ENCODE measurements at regions not wholly inside any gene's neighbourhood (a gene's known extent, or its start where the extent isn't known, plus 50 kb on each side); places are given as distances from the start of the nearest gene placed in this dataset.
A peak's percentile ranks its signal among the peaks of the same experiment; 100 is the strongest.

- Mint-ChIP-seq H3K27ac (no peak overlapping the region), H3K27me3 (peaks cover 33% of the 10 kb centered on the region), H3K36me3 (ENCODE audit: low read depth) (peaks cover 2% of the 10 kb centered on the region), H3K4me3 (no peak overlapping the region), H3K4me1 (peaks cover 8% of the 10 kb centered on the region)
- no peaks in the 10 kb centered on the region for H3K9me3 ChIP-seq (ENCODE audit: control insufficient read depth, low read length, poor library complexity, severe bottlenecking)
- ATAC-seq (no peak), DNase-seq (no peak)
Observed at GRCh38 chr17:27977751-27978688, 64.5 kb upstream of the NLK start.

- Mint-ChIP-seq H3K27me3 (peaks cover 41% of the 10 kb centered on the region), H3K36me3 (ENCODE audit: low read depth) (peaks cover 2% of the 10 kb centered on the region), H3K4me3 (no peak overlapping the region), H3K27ac (no peak overlapping the region), H3K4me1 (peaks cover 8% of the 10 kb centered on the region)
- no peak for DNase-seq
- no peaks in the 10 kb centered on the region for H3K9me3 ChIP-seq (ENCODE audit: control insufficient read depth, low read length, poor library complexity, severe bottlenecking)
- no peak for ATAC-seq
Observed at GRCh38 chr17:27978689-27979175, 63.7 kb upstream of the NLK start.

- peaks cover 43% of the 10 kb centered on the region for H3K27me3 Mint-ChIP-seq
- peaks cover 8% of the 10 kb centered on the region for H3K4me1 Mint-ChIP-seq
- no peak overlapping the region for H3K4me3 Mint-ChIP-seq
- H3K9me3 ChIP-seq (ENCODE audit: control insufficient read depth, low read length, poor library complexity, severe bottlenecking): no peaks in the 10 kb centered on the region
- no peak for ATAC-seq
- DNase-seq: no peak
- peaks cover 2% of the 10 kb centered on the region for H3K36me3 Mint-ChIP-seq (ENCODE audit: low read depth)
- no peak overlapping the region for H3K27ac Mint-ChIP-seq
Observed at GRCh38 chr17:27980043-27980442, 62.4 kb upstream of the NLK start.

GRCh38 chr17:27981978-27982377 is 60.5 kb upstream of the NLK start:
- H3K9me3 ChIP-seq (ENCODE audit: control insufficient read depth, low read length, poor library complexity, severe bottlenecking): no peaks in the 10 kb centered on the region
- no peak for DNase-seq
- H3K27ac Mint-ChIP-seq: no peak overlapping the region
- H3K27me3 Mint-ChIP-seq: peaks cover 43% of the 10 kb centered on the region
- H3K4me3 Mint-ChIP-seq: no peak overlapping the region
- peaks cover 11% of the 10 kb centered on the region for H3K4me1 Mint-ChIP-seq
- peaks cover 2% of the 10 kb centered on the region for H3K36me3 Mint-ChIP-seq (ENCODE audit: low read depth)
- no peak for ATAC-seq

- Mint-ChIP-seq H3K4me3 (no peak overlapping the region), H3K36me3 (ENCODE audit: low read depth) (peaks cover 2% of the 10 kb centered on the region), H3K27ac (no peak overlapping the region), H3K4me1 (peaks cover 11% of the 10 kb centered on the region), H3K27me3 (peaks cover 43% of the 10 kb centered on the region)
- ATAC-seq (no peak), DNase-seq (no peak)
- H3K9me3 ChIP-seq (ENCODE audit: control insufficient read depth, low read length, poor library complexity, severe bottlenecking): no peaks in the 10 kb centered on the region
Observed at GRCh38 chr17:27982688-27983087, 59.8 kb upstream of the NLK start.

GRCh38 chr17:27983853-27984252 is 58.6 kb upstream of the NLK start:
- H3K36me3 Mint-ChIP-seq (ENCODE audit: low read depth): peaks cover 4% of the 10 kb centered on the region
- H3K4me3 Mint-ChIP-seq: no peak overlapping the region
- H3K9me3 ChIP-seq (ENCODE audit: control insufficient read depth, low read length, poor library complexity, severe bottlenecking): no peaks in the 10 kb centered on the region
- peaks cover 38% of the 10 kb centered on the region for H3K27me3 Mint-ChIP-seq
- DNase-seq (no peak), ATAC-seq (no peak)
- no peak overlapping the region for H3K27ac Mint-ChIP-seq
- peaks cover 11% of the 10 kb centered on the region for H3K4me1 Mint-ChIP-seq

- Mint-ChIP-seq H3K27ac (peak overlapping the region; percentile 41), H3K27me3 (peaks cover 32% of the 10 kb centered on the region), H3K36me3 (ENCODE audit: low read depth) (peaks cover 4% of the 10 kb centered on the region), H3K4me1 (peaks cover 11% of the 10 kb centered on the region), H3K4me3 (no peak overlapping the region)
- DNase-seq (no peak), ATAC-seq (no peak)
- no peaks in the 10 kb centered on the region for H3K9me3 ChIP-seq (ENCODE audit: control insufficient read depth, low read length, poor library complexity, severe bottlenecking)
Observed at GRCh38 chr17:27984404-27984803, 58.1 kb upstream of the NLK start.

- Mint-ChIP-seq H3K4me1 (peaks cover 11% of the 10 kb centered on the region), H3K27me3 (peaks cover 32% of the 10 kb centered on the region), H3K36me3 (ENCODE audit: low read depth) (peaks cover 4% of the 10 kb centered on the region), H3K27ac (peak overlapping the region; percentile 41), H3K4me3 (no peak overlapping the region)
- no peak for DNase-seq
- ATAC-seq: no peak
- H3K9me3 ChIP-seq (ENCODE audit: control insufficient read depth, low read length, poor library complexity, severe bottlenecking): no peaks in the 10 kb centered on the region
Observed at GRCh38 chr17:27984816-27985215, 57.7 kb upstream of the NLK start.

- no peaks in the 10 kb centered on the region for H3K9me3 ChIP-seq (ENCODE audit: control insufficient read depth, low read length, poor library complexity, severe bottlenecking)
- Mint-ChIP-seq H3K4me3 (no peak overlapping the region), H3K27ac (peak overlapping the region; percentile 41), H3K27me3 (peaks cover 34% of the 10 kb centered on the region), H3K4me1 (peaks cover 9% of the 10 kb centered on the region), H3K36me3 (ENCODE audit: low read depth) (peaks cover 4% of the 10 kb centered on the region)
- DNase-seq: no peak
- no peak for ATAC-seq
Observed at GRCh38 chr17:27985306-27985705, 57.2 kb upstream of the NLK start.

- Mint-ChIP-seq H3K27ac (no peak overlapping the region), H3K36me3 (ENCODE audit: low read depth) (peaks cover 4% of the 10 kb centered on the region), H3K4me3 (no peak overlapping the region), H3K4me1 (peaks cover 6% of the 10 kb centered on the region), H3K27me3 (peaks cover 36% of the 10 kb centered on the region)
- H3K9me3 ChIP-seq (ENCODE audit: control insufficient read depth, low read length, poor library complexity, severe bottlenecking): no peaks in the 10 kb centered on the region
- DNase-seq (no peak), ATAC-seq (no peak)
Observed at GRCh38 chr17:27985736-27986399, 56.6 kb upstream of the NLK start.

GRCh38 chr17:27986805-27987684 is 55.4 kb upstream of the NLK start:
- no peak overlapping the region for H3K4me3 Mint-ChIP-seq
- peaks cover 42% of the 10 kb centered on the region for H3K27me3 Mint-ChIP-seq
- no peak overlapping the region for H3K27ac Mint-ChIP-seq
- no peaks in the 10 kb centered on the region for H3K9me3 ChIP-seq (ENCODE audit: control insufficient read depth, low read length, poor library complexity, severe bottlenecking)
- no peak for ATAC-seq
- H3K36me3 Mint-ChIP-seq (ENCODE audit: low read depth): peaks cover 2% of the 10 kb centered on the region
- no peak for DNase-seq
- H3K4me1 Mint-ChIP-seq: peaks cover 3% of the 10 kb centered on the region

- ATAC-seq: no peak
- peaks cover 3% of the 10 kb centered on the region for H3K4me1 Mint-ChIP-seq
- no peak for DNase-seq
- H3K36me3 Mint-ChIP-seq (ENCODE audit: low read depth): peaks cover 2% of the 10 kb centered on the region
- no peak overlapping the region for H3K27ac Mint-ChIP-seq
- H3K4me3 Mint-ChIP-seq: no peak overlapping the region
- H3K27me3 Mint-ChIP-seq: peaks cover 24% of the 10 kb centered on the region
- no peaks in the 10 kb centered on the region for H3K9me3 ChIP-seq (ENCODE audit: control insufficient read depth, low read length, poor library complexity, severe bottlenecking)
Observed at GRCh38 chr17:27989046-27989445, 53.4 kb upstream of the NLK start.

GRCh38 chr17:27990100-27990499 is 52.4 kb upstream of the NLK start:
- H3K36me3 Mint-ChIP-seq (ENCODE audit: low read depth): peaks cover 2% of the 10 kb centered on the region
- DNase-seq: no peak
- peaks cover 3% of the 10 kb centered on the region for H3K4me1 Mint-ChIP-seq
- no peak overlapping the region for H3K27ac Mint-ChIP-seq
- H3K9me3 ChIP-seq (ENCODE audit: control insufficient read depth, low read length, poor library complexity, severe bottlenecking): no peaks in the 10 kb centered on the region
- ATAC-seq: no peak
- no peak overlapping the region for H3K4me3 Mint-ChIP-seq
- H3K27me3 Mint-ChIP-seq: peaks cover 26% of the 10 kb centered on the region
